ENCODE measurements at regions not wholly inside any gene's neighbourhood (a gene's known extent, or its start where the extent isn't known, plus 50 kb on each side); places are given as distances from the start of the nearest gene placed in this dataset.

DNA sequence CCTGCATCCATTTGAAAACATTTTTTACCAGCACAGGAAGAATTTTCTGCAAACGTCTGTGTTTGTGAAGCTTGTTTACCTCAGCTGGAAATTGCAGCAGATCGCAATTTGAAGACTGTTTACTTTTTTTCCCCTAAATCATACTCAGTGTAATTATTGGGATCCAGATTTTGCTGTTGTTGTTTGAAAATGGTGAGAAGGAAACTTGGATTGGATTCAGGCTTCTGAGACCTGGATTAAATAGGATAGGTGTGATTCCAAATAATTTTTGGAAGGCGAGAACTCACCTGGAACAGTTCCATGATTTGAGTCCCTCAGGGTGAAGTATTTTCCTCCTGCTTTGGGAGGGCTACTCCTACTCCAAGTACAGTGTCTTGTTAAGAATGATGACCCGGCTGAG, 279.8 kb downstream of the STIM2 start:
- DNase-seq (ENCODE audit: low spot score in 2 of 2), result no peak
- Histone ChIP-seq H3K36me3 (no peaks in the 10 kb centered on the region), H3K4me3 (no peak overlapping the region), H3K4me1 (no peaks in the 10 kb centered on the region), H3K27me3 (no peaks in the 10 kb centered on the region), H3K27ac (no peak overlapping the region), H3K9me3 (no peaks in the 10 kb centered on the region)
- intact Hi-C loops (cut with DNase I), result no loop called here
- TF ChIP-seq, protein P1, sequence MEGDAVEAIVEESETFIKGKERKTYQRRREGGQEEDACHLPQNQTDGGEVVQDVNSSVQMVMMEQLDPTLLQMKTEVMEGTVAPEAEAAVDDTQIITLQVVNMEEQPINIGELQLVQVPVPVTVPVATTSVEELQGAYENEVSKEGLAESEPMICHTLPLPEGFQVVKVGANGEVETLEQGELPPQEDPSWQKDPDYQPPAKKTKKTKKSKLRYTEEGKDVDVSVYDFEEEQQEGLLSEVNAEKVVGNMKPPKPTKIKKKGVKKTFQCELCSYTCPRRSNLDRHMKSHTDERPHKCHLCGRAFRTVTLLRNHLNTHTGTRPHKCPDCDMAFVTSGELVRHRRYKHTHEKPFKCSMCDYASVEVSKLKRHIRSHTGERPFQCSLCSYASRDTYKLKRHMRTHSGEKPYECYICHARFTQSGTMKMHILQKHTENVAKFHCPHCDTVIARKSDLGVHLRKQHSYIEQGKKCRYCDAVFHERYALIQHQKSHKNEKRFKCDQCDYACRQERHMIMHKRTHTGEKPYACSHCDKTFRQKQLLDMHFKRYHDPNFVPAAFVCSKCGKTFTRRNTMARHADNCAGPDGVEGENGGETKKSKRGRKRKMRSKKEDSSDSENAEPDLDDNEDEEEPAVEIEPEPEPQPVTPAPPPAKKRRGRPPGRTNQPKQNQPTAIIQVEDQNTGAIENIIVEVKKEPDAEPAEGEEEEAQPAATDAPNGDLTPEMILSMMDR (IDR thresholded peaks at IDR 0.05), result no peak

GRCh38 chr4:27141530-27141929, 280.9 kb downstream of the STIM2 start:
- H3K9me3 ChIP-seq, result no peaks in the 10 kb centered on the region
- H3K27me3 ChIP-seq, result no peaks in the 10 kb centered on the region
- no peak for DNase-seq (ENCODE audit: low spot score in 2 of 2)
- intact Hi-C loops (cut with DNase I), result no loop called here
- TF ChIP-seq, protein P1 (IDR thresholded peaks at IDR 0.05), result no peak
- no peaks in the 10 kb centered on the region for H3K36me3 ChIP-seq
- no peaks in the 10 kb centered on the region for H3K4me1 ChIP-seq
- H3K4me3 ChIP-seq, result no peak overlapping the region
- no peak overlapping the region for H3K27ac ChIP-seq

GRCh38 chr4:27142841-27143240, 282.2 kb downstream of the STIM2 start:
- no peak overlapping the region for H3K27ac ChIP-seq
- intact Hi-C loops (cut with DNase I), result no loop called here
- no peak overlapping the region for H3K4me3 ChIP-seq
- H3K36me3 ChIP-seq, result no peaks in the 10 kb centered on the region
- TF ChIP-seq, protein P1 (IDR thresholded peaks at IDR 0.05), result no peak
- DNase-seq (ENCODE audit: low spot score in 2 of 2), result no peak
- no peaks in the 10 kb centered on the region for H3K9me3 ChIP-seq
- H3K27me3 ChIP-seq, result no peaks in the 10 kb centered on the region
- no peaks in the 10 kb centered on the region for H3K4me1 ChIP-seq

GRCh38 chr4:27145597-27145996, 285.0 kb downstream of the STIM2 start:
- intact Hi-C loops (cut with DNase I), result no loop called here
- no peak overlapping the region for H3K27ac ChIP-seq
- H3K36me3 ChIP-seq, result no peaks in the 10 kb centered on the region
- H3K4me1 ChIP-seq, result no peaks in the 10 kb centered on the region
- TF ChIP-seq, protein P1 (IDR thresholded peaks at IDR 0.05), result no peak
- no peaks in the 10 kb centered on the region for H3K9me3 ChIP-seq
- no peaks in the 10 kb centered on the region for H3K27me3 ChIP-seq
- DNase-seq (ENCODE audit: low spot score in 2 of 2), result no peak
- H3K4me3 ChIP-seq, result no peak overlapping the region

DNA sequence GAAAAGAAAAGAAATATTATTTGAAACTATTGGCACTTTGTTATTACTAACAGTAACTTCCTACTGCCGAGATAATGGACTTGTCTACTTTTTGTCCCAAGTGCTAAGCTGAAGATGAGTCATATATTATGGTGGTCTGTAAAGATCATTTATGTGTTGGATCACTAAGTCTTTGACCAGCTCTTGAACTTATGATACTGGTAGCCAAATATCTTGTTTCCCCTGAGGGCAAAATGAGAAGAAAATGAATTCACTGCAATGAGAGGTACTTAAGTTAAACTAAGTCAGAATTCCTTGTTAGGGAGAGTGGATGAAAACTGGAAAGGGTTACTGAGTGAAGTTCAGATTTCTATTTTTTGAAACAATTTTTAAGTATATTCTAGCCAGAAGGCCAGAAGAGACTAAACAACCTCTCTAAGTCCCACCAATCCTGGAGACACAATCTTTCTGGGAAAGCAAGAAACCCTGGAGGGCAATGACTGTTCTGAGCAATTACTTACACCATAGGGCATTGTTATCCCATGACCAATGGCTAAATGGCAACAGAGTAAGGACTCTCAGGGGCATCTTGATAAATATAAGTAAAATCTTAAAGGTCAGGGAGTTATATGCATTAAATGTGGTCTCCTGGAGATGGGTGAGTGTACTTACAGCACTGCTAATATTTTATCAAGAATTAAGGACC, 287.7 kb downstream of the STIM2 start:
- H3K4me3 ChIP-seq, result no peak overlapping the region
- no peaks in the 10 kb centered on the region for H3K36me3 ChIP-seq
- no peak for DNase-seq (ENCODE audit: low spot score in 2 of 2)
- no peak overlapping the region for H3K27ac ChIP-seq
- intact Hi-C loops (cut with DNase I), result no loop called here
- H3K9me3 ChIP-seq, result no peaks in the 10 kb centered on the region
- TF ChIP-seq, protein P1 (IDR thresholded peaks at IDR 0.05), result no peak
- no peaks in the 10 kb centered on the region for H3K27me3 ChIP-seq
- no peaks in the 10 kb centered on the region for H3K4me1 ChIP-seq

All from ascending aorta (tissue), 2 donors.